HG03280 (cell line): ENCODE measurements at regions not wholly inside any gene's neighbourhood (a gene's known extent, or its start where the extent isn't known, plus 50 kb on each side); places are given as distances from the start of the nearest gene placed in this dataset.
"Not testable (repeated sequence)": the region's sequence is repeated elsewhere in the genome, so short reads cannot be mapped to it uniquely, and the experiment has no call there.

Experiments used
- ATAC-seq: cut with Tn5 transposase; IDR thresholded peaks from one replicate; pipeline ENCODE4 v1.9.1; 2021; ENCODE audit warnings: mild to moderate bottlenecking, moderate library complexity; ENCODE audit not compliant: unreplicated experiment

GRCh38 chr2:226183033-226183432 is 616.6 kb downstream of the IRS1 start:
- ATAC-seq = no peak

- no peak for ATAC-seq
Measured at GRCh38 chr2:226181909-226182308, 617.7 kb downstream of the IRS1 start.

- no peak for ATAC-seq
Measured at GRCh38 chr2:226180281-226180884, 619.2 kb downstream of the IRS1 start.

GRCh38 chr2:226179010-226179409 is 620.6 kb downstream of the IRS1 start:
- no peak for ATAC-seq

- no peak for ATAC-seq
Measured at GRCh38 chr2:226176283-226176984, 623.2 kb downstream of the IRS1 start.

GRCh38 chr2:226174390-226174789 is 625.2 kb downstream of the IRS1 start:
- no peak for ATAC-seq

- ATAC-seq = no peak
Measured at GRCh38 chr2:226172939-226173338, 626.7 kb downstream of the IRS1 start.

- no peak for ATAC-seq
Measured at GRCh38 chr2:226172309-226172708, 627.3 kb downstream of the IRS1 start.

- no peak for ATAC-seq
Measured at GRCh38 chr2:226169751-226170581, 629.7 kb downstream of the IRS1 start.

GRCh38 chr2:226168496-226169160 is 631.0 kb downstream of the IRS1 start:
- ATAC-seq = no peak

GRCh38 chr2:226164512-226164911 is 635.1 kb downstream of the IRS1 start:
- ATAC-seq = no peak

- ATAC-seq = not testable (repeated sequence)
Measured at GRCh38 chr2:226160617-226161016, 639.0 kb downstream of the IRS1 start.

- ATAC-seq = no peak
Measured at GRCh38 chr2:226159875-226160479, 639.6 kb downstream of the IRS1 start.

GRCh38 chr2:226158940-226159339 is 640.7 kb downstream of the IRS1 start:
- no peak for ATAC-seq

GRCh38 chr2:226158229-226158628 is 641.4 kb downstream of the IRS1 start:
- ATAC-seq = no peak

- no peak for ATAC-seq
Measured at GRCh38 chr2:226155093-226155875, 644.3 kb downstream of the IRS1 start.

GRCh38 chr2:226154610-226155009 is 645.0 kb downstream of the IRS1 start:
- ATAC-seq = no peak

- ATAC-seq = no peak
Measured at GRCh38 chr2:226153553-226153952, 646.1 kb downstream of the IRS1 start.

GRCh38 chr2:226151157-226151556 is 648.5 kb downstream of the IRS1 start:
- no peak for ATAC-seq

GRCh38 chr2:226143091-226143490 is 656.5 kb downstream of the IRS1 start:
- ATAC-seq = no peak
